Dendritic cell treated with granulocyte-macrophage colony-stimulating factor and Interleukin-4, amounts not matched to agents 40 ng/mL and 50 ng/mL, for 4 days (primary cell): ENCODE measurements at regions not wholly inside any gene's neighbourhood (a gene's known extent, or its start where the extent isn't known, plus 50 kb on each side); places are given as distances from the start of the nearest gene placed in this dataset.

Experiments
- H3K27ac Mint-ChIP-seq: one replicate; pipeline ENCODE4 v1.8.0; 2022; ENCODE audit warnings: mild to moderate bottlenecking, mixed read lengths
- H3K27me3 Mint-ChIP-seq: one replicate; pipeline ENCODE4 v1.8.0; 2022; ENCODE audit warnings: mild to moderate bottlenecking, mixed read lengths
- H3K36me3 Mint-ChIP-seq: one replicate; pipeline ENCODE4 v1.8.0; 2022; ENCODE audit warnings: low read depth, mixed read lengths
- H3K4me1 Mint-ChIP-seq: one replicate; pipeline ENCODE4 v1.8.0; 2022; ENCODE audit warnings: low read depth, mixed read lengths
- H3K4me3 Mint-ChIP-seq: one replicate; pipeline ENCODE4 v1.8.0; 2022; ENCODE audit warnings: mild to moderate bottlenecking, moderate library complexity, mixed read lengths
- H3K9me3 Mint-ChIP-seq: one replicate; pipeline ENCODE4 v1.8.0; 2022; ENCODE audit warnings: mixed read lengths
- intact Hi-C: fragments of 100-400 bp; cut with micrococcal nuclease; formaldehyde crosslinking; loops from one replicate; pipeline ENCODE4 v1.15.0; 2022

GRCh38 chr14:38850664-38851063 lies 252.4 kb downstream of the SEC23A start:
- H3K27ac Mint-ChIP-seq = no peak overlapping the region
- no peaks in the 10 kb centered on the region for H3K9me3 Mint-ChIP-seq
- H3K27me3 Mint-ChIP-seq = no peaks in the 10 kb centered on the region

GRCh38 chr14:38848243-38848935 lies 254.6 kb downstream of the SEC23A start:
- intact Hi-C loops = no loop called here
- no peaks in the 10 kb centered on the region for H3K9me3 Mint-ChIP-seq
- H3K4me1 Mint-ChIP-seq = no peaks in the 10 kb centered on the region
- no peaks in the 10 kb centered on the region for H3K27me3 Mint-ChIP-seq
- no peak overlapping the region for H3K4me3 Mint-ChIP-seq
- H3K36me3 Mint-ChIP-seq = no peaks in the 10 kb centered on the region
- no peak overlapping the region for H3K27ac Mint-ChIP-seq

More at GRCh38 chr14:38850664-38851063, 252.4 kb downstream of the SEC23A start:
- H3K36me3 Mint-ChIP-seq = no peaks in the 10 kb centered on the region
- H3K4me3 Mint-ChIP-seq = no peak overlapping the region
- intact Hi-C loops = no loop called here
- H3K4me1 Mint-ChIP-seq = no peaks in the 10 kb centered on the region

DNA sequence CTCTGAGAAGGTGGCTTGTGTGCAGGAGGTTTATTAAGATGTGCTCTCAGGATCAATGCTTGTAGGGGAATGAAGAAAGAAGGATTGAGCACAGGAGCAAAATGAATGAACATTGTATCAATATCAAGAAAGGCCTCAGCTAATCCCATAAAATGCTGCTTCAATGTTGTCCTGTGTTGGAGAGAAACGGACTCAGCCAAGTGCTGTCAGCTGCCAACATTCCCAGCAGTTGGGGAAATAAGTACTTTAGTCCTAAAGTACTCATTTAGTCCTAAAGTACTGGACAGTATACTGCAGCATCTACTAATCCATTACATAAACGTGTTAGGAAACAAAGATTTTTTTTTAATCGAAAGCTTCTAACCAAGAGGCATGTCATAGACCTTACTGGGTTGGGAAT lies 255.9 kb downstream of the SEC23A start:
- Mint-ChIP-seq H3K36me3 (no peaks in the 10 kb centered on the region), H3K9me3 (no peaks in the 10 kb centered on the region), H3K4me3 (no peak overlapping the region), H3K27ac (no peak overlapping the region), H3K4me1 (no peaks in the 10 kb centered on the region), H3K27me3 (no peaks in the 10 kb centered on the region)
- intact Hi-C loops = no loop called here

DNA sequence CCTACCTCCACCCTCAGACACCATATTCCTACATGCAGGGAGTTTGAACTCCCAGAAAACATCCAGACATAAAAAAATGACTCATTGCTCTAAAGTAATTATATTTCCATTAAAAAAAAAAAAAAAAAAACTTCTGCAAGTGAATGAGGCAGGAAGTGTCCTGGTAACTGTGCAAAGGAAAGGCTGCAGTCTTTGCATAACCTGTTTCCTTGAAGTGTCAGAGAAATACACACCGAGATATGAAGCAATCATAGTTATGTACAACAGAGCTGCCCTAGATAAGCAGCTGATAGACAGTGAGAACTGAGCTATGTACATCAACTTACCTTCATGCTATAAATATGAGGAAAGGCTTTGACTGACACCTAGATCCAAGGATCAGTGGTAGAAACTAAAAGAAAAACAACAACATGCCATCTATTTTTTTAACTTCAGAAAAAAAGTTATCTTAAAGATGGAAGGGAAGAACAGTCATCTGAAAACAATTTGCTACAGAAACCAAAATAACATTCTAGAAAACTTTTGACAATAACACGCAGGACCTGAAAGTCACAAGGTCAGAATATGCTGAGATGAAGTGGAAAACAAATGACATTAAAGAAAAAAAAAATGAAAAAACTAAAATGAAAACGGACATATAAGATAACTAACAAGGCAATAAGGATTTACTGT lies 263.2 kb downstream of the SEC23A start:
- H3K36me3 Mint-ChIP-seq = no peaks in the 10 kb centered on the region
- peaks cover 6% of the 10 kb centered on the region for H3K4me1 Mint-ChIP-seq
- H3K27me3 Mint-ChIP-seq = no peaks in the 10 kb centered on the region
- H3K27ac Mint-ChIP-seq = no peak overlapping the region
- intact Hi-C loops = no loop called here
- H3K4me3 Mint-ChIP-seq = no peak overlapping the region
- no peaks in the 10 kb centered on the region for H3K9me3 Mint-ChIP-seq

DNA sequence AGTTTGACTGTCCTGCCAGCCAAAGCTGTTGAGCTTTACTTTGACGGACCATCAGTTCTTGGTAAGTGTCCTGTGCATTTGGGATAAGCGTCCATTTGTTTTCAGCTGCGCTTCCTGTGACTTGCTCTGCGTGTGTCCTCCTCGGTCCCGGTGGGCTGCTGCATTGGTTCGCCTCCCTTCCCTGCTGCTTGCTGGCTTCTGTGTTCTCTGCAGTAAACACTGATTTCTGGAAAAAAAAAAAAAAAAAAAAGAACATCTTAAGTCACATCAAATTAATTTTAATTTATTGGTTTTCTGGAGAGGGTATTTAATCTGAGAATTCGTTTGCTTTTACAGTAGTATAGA lies 264.1 kb downstream of the SEC23A start:
- intact Hi-C loops = no loop called here
- Mint-ChIP-seq H3K27ac (no peak overlapping the region), H3K9me3 (no peaks in the 10 kb centered on the region), H3K36me3 (no peaks in the 10 kb centered on the region), H3K4me3 (no peak overlapping the region), H3K4me1 (peaks cover 6% of the 10 kb centered on the region), H3K27me3 (no peaks in the 10 kb centered on the region)

- Mint-ChIP-seq H3K27ac (no peak overlapping the region), H3K4me1 (peaks cover 6% of the 10 kb centered on the region), H3K4me3 (no peak overlapping the region), H3K27me3 (no peaks in the 10 kb centered on the region), H3K36me3 (no peaks in the 10 kb centered on the region), H3K9me3 (no peaks in the 10 kb centered on the region)
- intact Hi-C loops = no loop called here
Measured at GRCh38 chr14:38838049-38838978, 264.7 kb downstream of the SEC23A start.

- no peak overlapping the region for H3K27ac Mint-ChIP-seq
- peaks cover 6% of the 10 kb centered on the region for H3K4me1 Mint-ChIP-seq
- no peak overlapping the region for H3K4me3 Mint-ChIP-seq
- intact Hi-C loops = no loop called here
- H3K27me3 Mint-ChIP-seq = no peaks in the 10 kb centered on the region
- no peaks in the 10 kb centered on the region for H3K9me3 Mint-ChIP-seq
- no peaks in the 10 kb centered on the region for H3K36me3 Mint-ChIP-seq
Measured at GRCh38 chr14:38837343-38838048, 265.5 kb downstream of the SEC23A start.

DNA sequence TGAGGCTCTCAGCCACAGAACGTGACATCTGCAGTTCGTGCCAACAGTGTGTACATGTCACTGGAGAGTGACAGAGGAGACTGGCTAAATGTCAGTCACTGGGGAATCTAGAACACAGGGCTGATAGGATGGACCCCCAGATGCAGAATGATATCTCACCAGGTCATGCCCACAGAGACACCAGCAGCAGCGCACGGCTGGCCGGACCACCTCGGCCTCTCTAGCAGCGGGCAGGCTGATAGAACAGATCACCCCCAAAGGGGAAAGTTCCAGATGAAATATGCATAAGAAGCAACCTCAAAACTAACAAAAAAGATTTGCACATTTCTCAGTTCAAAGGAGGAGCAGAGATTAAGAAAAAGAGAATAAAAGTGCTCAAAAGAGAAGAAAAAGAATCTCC lies 266.5 kb downstream of the SEC23A start:
- Mint-ChIP-seq H3K4me3 (no peak overlapping the region), H3K36me3 (no peaks in the 10 kb centered on the region), H3K27me3 (no peaks in the 10 kb centered on the region), H3K27ac (no peak overlapping the region), H3K4me1 (peaks cover 6% of the 10 kb centered on the region), H3K9me3 (no peaks in the 10 kb centered on the region)
- intact Hi-C loops = no loop called here

- no peak overlapping the region for H3K27ac Mint-ChIP-seq
- no peak overlapping the region for H3K4me3 Mint-ChIP-seq
- intact Hi-C loops = no loop called here
- H3K4me1 Mint-ChIP-seq = peaks cover 6% of the 10 kb centered on the region
- no peaks in the 10 kb centered on the region for H3K9me3 Mint-ChIP-seq
- H3K36me3 Mint-ChIP-seq = no peaks in the 10 kb centered on the region
- H3K27me3 Mint-ChIP-seq = no peaks in the 10 kb centered on the region
Measured at GRCh38 chr14:38835874-38836273, 267.2 kb downstream of the SEC23A start.

DNA sequence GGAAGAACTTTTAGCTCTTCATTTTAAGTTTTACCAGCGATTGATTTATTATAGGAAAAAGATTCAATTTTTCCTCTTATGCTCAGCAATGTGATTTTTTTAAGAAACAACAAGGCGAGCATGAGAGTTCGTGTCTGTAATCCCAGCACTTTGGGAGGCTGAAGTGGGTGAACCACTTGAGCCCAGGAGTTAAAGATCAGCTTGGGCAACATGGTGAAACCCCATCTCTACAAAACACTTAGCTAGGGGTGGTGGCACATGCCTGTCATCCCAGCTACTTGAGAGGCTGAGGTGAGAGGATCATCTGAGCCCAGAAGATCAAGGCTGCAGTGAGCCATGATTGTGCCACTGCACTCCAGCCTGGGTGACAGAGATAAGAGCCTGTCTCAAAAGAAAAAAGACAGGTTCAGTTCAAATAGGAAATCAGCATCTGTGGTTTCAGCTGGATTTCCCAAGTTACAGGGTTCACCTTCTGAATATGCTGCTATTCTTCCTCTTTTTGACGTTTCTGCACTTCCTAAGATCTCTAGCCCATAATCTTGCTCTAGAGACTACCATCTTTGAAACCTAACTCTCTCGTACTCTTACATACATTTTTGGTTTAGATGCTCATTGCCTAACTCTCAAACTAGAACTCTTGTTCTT lies 274.7 kb downstream of the SEC23A start:
- no peak overlapping the region for H3K4me3 Mint-ChIP-seq
- peaks cover 25% of the 10 kb centered on the region for H3K4me1 Mint-ChIP-seq
- H3K27me3 Mint-ChIP-seq = no peaks in the 10 kb centered on the region
- no peak overlapping the region for H3K27ac Mint-ChIP-seq
- H3K36me3 Mint-ChIP-seq = no peaks in the 10 kb centered on the region
- no peaks in the 10 kb centered on the region for H3K9me3 Mint-ChIP-seq
- intact Hi-C loops = no loop called here

DNA sequence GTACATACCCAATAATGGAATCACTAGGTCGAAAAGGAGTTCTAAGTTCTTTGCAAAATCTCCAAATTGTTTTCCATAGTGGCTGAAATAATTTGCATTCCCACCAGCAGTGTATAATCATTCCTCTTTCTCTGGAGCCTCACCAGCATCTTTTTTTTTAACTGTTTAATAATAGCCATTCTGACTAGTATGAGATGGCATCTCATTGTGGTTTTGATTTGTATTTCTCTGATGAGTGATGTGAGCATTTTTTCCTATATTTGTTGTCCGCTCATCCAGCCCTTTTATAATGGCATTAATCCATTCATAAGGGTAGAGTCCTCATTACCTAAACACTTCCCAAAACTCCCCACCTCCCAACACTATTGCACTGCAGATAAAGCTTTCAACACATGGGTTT lies 278.3 kb downstream of the SEC23A start:
- H3K27ac Mint-ChIP-seq = no peak overlapping the region
- no peak overlapping the region for H3K4me3 Mint-ChIP-seq
- no peaks in the 10 kb centered on the region for H3K9me3 Mint-ChIP-seq
- intact Hi-C loops = no loop called here
- H3K27me3 Mint-ChIP-seq = no peaks in the 10 kb centered on the region
- H3K36me3 Mint-ChIP-seq = no peaks in the 10 kb centered on the region
- peaks cover 16% of the 10 kb centered on the region for H3K4me1 Mint-ChIP-seq

DNA sequence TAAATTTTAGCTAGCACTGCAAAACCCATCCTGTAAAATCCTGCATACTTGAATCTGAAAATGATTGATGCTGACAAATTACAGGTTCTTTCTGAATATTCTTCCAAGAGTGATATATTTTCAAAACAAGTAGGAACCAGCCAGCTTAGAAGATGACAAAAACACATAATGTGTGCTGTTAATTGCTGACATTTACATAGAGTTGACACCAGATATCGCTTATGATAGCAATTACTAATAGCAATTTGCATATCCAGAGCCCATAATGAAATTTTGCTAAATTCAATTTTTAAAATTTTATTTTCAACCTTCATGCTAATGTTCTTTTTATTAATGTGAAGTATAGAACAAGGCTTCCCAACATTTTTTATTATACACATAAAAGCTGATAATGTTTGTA lies 284.5 kb downstream of the SEC23A start:
- no peak overlapping the region for H3K4me3 Mint-ChIP-seq
- H3K27me3 Mint-ChIP-seq = no peaks in the 10 kb centered on the region
- intact Hi-C loops = loop anchor here (5.0 kb wide), 1 partner anchor 66 kb away; no protein-coding TSS in a partner anchor
- no peaks in the 10 kb centered on the region for H3K4me1 Mint-ChIP-seq
- H3K9me3 Mint-ChIP-seq = no peaks in the 10 kb centered on the region
- H3K27ac Mint-ChIP-seq = no peak overlapping the region
- H3K36me3 Mint-ChIP-seq = no peaks in the 10 kb centered on the region

GRCh38 chr14:38808734-38809455 lies 294.1 kb downstream of the SEC23A start:
- intact Hi-C loops = no loop called here
- no peaks in the 10 kb centered on the region for H3K27me3 Mint-ChIP-seq
- peaks cover 34% of the 10 kb centered on the region for H3K9me3 Mint-ChIP-seq
- no peak overlapping the region for H3K4me3 Mint-ChIP-seq
- H3K4me1 Mint-ChIP-seq = no peaks in the 10 kb centered on the region
- H3K36me3 Mint-ChIP-seq = no peaks in the 10 kb centered on the region
- H3K27ac Mint-ChIP-seq = no peak overlapping the region
